C4-2B (cell line): ENCODE measurements at regions not wholly inside any gene's neighbourhood (a gene's known extent, or its start where the extent isn't known, plus 50 kb on each side); places are given as distances from the start of the nearest gene placed in this dataset.

Experiments used
- ZFX ChIP-seq: fragments of 450-650 bp; IDR thresholded peaks from 2 replicates; pipeline ENCODE4 v1.6.1; 2017
- TF ChIP-seq, protein P1 (sequence below): fragments of 450-650 bp; conservative IDR thresholded peaks from 2 replicates; pipeline ENCODE4 v1.5.1; 2017; ENCODE audit warnings: mild to moderate bottlenecking

DNA sequence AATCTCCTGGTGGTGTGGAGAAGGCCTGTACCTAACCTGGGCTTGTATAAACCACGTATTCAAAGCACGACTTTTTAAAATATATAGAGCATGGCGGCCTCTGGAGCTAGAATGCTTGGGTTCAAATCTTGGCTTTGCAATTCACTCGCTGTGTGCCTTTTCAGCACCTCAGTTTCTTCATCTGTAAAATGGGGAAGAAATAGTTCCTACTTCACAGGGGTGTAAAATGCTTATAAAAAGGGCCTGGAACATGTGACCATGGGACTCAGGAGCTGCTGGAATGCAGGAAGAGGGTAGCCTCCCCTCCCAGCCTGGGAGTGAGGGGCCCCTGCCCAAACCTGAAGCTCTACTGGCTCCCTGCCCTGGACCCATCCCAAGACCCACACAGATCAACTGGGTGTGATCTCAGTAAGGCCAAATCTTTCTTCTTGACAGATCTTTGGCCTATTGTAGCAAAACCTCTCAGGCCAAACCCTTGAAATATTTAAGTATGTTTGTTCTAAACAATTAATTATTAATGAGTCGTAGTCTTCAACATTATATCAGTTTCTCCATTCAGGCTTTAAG is 269.0 kb downstream of the ZSWIM6 start:
- TF ChIP-seq, protein P1, sequence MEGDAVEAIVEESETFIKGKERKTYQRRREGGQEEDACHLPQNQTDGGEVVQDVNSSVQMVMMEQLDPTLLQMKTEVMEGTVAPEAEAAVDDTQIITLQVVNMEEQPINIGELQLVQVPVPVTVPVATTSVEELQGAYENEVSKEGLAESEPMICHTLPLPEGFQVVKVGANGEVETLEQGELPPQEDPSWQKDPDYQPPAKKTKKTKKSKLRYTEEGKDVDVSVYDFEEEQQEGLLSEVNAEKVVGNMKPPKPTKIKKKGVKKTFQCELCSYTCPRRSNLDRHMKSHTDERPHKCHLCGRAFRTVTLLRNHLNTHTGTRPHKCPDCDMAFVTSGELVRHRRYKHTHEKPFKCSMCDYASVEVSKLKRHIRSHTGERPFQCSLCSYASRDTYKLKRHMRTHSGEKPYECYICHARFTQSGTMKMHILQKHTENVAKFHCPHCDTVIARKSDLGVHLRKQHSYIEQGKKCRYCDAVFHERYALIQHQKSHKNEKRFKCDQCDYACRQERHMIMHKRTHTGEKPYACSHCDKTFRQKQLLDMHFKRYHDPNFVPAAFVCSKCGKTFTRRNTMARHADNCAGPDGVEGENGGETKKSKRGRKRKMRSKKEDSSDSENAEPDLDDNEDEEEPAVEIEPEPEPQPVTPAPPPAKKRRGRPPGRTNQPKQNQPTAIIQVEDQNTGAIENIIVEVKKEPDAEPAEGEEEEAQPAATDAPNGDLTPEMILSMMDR = no peak
- TF ChIP-seq ZFX = no peak
